IgD-negative memory B cell (primary cell): ENCODE measurements at regions not wholly inside any gene's neighbourhood (a gene's known extent, or its start where the extent isn't known, plus 50 kb on each side); places are given as distances from the start of the nearest gene placed in this dataset.
"Not testable (repeated sequence)": the region's sequence is repeated elsewhere in the genome, so short reads cannot be mapped to it uniquely, and the experiment has no call there.

ENCODE experiments used
- H3K27ac Mint-ChIP-seq, 3 donors: one replicate each; pipeline ENCODE4 v1.8.0; 2020 to 2022; ENCODE audit warnings: mild to moderate bottlenecking in 3 of 3, mixed read lengths in 3 of 3, moderate library complexity in 1 of 3
- H3K27me3 Mint-ChIP-seq: one replicate; pipeline ENCODE4 v1.8.0; 2021; ENCODE audit warnings: mixed read lengths
- H3K36me3 Mint-ChIP-seq: one replicate; pipeline ENCODE4 v1.8.0; 2020; ENCODE audit warnings: mild to moderate bottlenecking, mixed read lengths
- H3K4me1 Mint-ChIP-seq, 3 donors: one replicate each; pipeline ENCODE4 v1.8.0; 2020 to 2022; ENCODE audit warnings: mixed read lengths in 3 of 3, mild to moderate bottlenecking in 1 of 3
- H3K4me3 Mint-ChIP-seq, 4 donors: one replicate each; pipeline ENCODE4 v1.8.0; 2020 to 2022; ENCODE audit warnings: mild to moderate bottlenecking in 4 of 4, mixed read lengths in 4 of 4, moderate library complexity in 3 of 4
- H3K9me3 Mint-ChIP-seq, 3 donors: one replicate each; pipeline ENCODE4 v1.8.0; 2020 to 2021; ENCODE audit warnings: mixed read lengths in 3 of 3, mild to moderate bottlenecking in 1 of 3

- no peak overlapping the region for H3K27ac Mint-ChIP-seq
- peaks cover 7% of the 10 kb centered on the region for H3K27me3 Mint-ChIP-seq
- H3K4me1 Mint-ChIP-seq: peaks cover 0 to 7% (median 3%) of the 10 kb centered on the region in 3 donors
- no peaks in the 10 kb centered on the region for H3K36me3 Mint-ChIP-seq
- no peak overlapping the region for H3K4me3 Mint-ChIP-seq
- peaks cover 0 to 3% (median 0%) of the 10 kb centered on the region in 3 donors for H3K9me3 Mint-ChIP-seq
Observed at GRCh38 chr4:54838301-54838700, 180.5 kb downstream of the KIT start.

GRCh38 chr4:54837576-54838140 is 179.9 kb downstream of the KIT start:
- H3K36me3 Mint-ChIP-seq: no peaks in the 10 kb centered on the region
- H3K4me3 Mint-ChIP-seq: no peak overlapping the region
- H3K9me3 Mint-ChIP-seq: peaks cover 0 to 3% (median 0%) of the 10 kb centered on the region in 3 donors
- no peak overlapping the region for H3K27ac Mint-ChIP-seq
- peaks cover 0 to 7% (median 3%) of the 10 kb centered on the region in 3 donors for H3K4me1 Mint-ChIP-seq
- H3K27me3 Mint-ChIP-seq: peaks cover 7% of the 10 kb centered on the region

GRCh38 chr4:54828361-54828760 is 170.6 kb downstream of the KIT start:
- H3K27me3 Mint-ChIP-seq, H3K4me3 Mint-ChIP-seq, H3K36me3 Mint-ChIP-seq, H3K27ac Mint-ChIP-seq, H3K4me1 Mint-ChIP-seq: not testable (repeated sequence)
- H3K9me3 Mint-ChIP-seq: peaks cover 0 to 13% (median 5%) of the 10 kb centered on the region in 3 donors

- Mint-ChIP-seq H3K27ac (no peak overlapping the region), H3K27me3 (peaks cover 4% of the 10 kb centered on the region), H3K36me3 (peaks cover 2% of the 10 kb centered on the region), H3K9me3 (peaks cover 0 to 4% (median 2%) of the 10 kb centered on the region in 3 donors), H3K4me1 (peaks cover 0 to 3% (median 0%) of the 10 kb centered on the region in 3 donors), H3K4me3 (no peak overlapping the region)
Observed at GRCh38 chr4:54823616-54824015, 165.9 kb downstream of the KIT start.

GRCh38 chr4:54819034-54819433 is 161.3 kb downstream of the KIT start:
- Mint-ChIP-seq H3K4me3 (no peak overlapping the region), H3K4me1 (peaks cover 0 to 3% (median 2%) of the 10 kb centered on the region in 3 donors), H3K27me3 (peaks cover 4% of the 10 kb centered on the region), H3K27ac (no peak overlapping the region), H3K36me3 (peaks cover 2% of the 10 kb centered on the region), H3K9me3 (peaks cover 0 to 4% (median 0%) of the 10 kb centered on the region in 3 donors)

GRCh38 chr4:54818481-54818880 is 160.7 kb downstream of the KIT start:
- peaks cover 0 to 4% (median 0%) of the 10 kb centered on the region in 3 donors for H3K9me3 Mint-ChIP-seq
- H3K27me3 Mint-ChIP-seq: peaks cover 4% of the 10 kb centered on the region
- no peak overlapping the region for H3K27ac Mint-ChIP-seq
- H3K36me3 Mint-ChIP-seq: peaks cover 2% of the 10 kb centered on the region
- H3K4me3 Mint-ChIP-seq: no peak overlapping the region
- peaks cover 0 to 3% (median 2%) of the 10 kb centered on the region in 3 donors for H3K4me1 Mint-ChIP-seq

GRCh38 chr4:54813674-54814073 is 155.9 kb downstream of the KIT start:
- no peak overlapping the region for H3K4me3 Mint-ChIP-seq
- H3K27ac Mint-ChIP-seq: no peak overlapping the region
- no peaks in the 10 kb centered on the region for H3K27me3 Mint-ChIP-seq
- H3K36me3 Mint-ChIP-seq: peaks cover 3% of the 10 kb centered on the region
- H3K9me3 Mint-ChIP-seq: peaks cover 0 to 7% (median 4%) of the 10 kb centered on the region in 3 donors
- peaks cover 0 to 2% (median 0%) of the 10 kb centered on the region in 3 donors for H3K4me1 Mint-ChIP-seq

- Mint-ChIP-seq H3K4me3 (peak overlapping the region in 1 of 4 donors; percentile 4), H3K27me3 (peaks cover 4% of the 10 kb centered on the region), H3K27ac (peak overlapping the region in 1 of 3 donors; percentile 80), H3K36me3 (no peaks in the 10 kb centered on the region), H3K4me1 (peaks cover 0 to 2% (median 0%) of the 10 kb centered on the region in 3 donors), H3K9me3 (peaks cover 3 to 9% (median 4%) of the 10 kb centered on the region in 3 donors)
Observed at GRCh38 chr4:54806351-54806750, 148.6 kb downstream of the KIT start.

GRCh38 chr4:54802336-54802735 is 144.6 kb downstream of the KIT start:
- Mint-ChIP-seq H3K4me1 (peaks cover 0 to 3% (median 2%) of the 10 kb centered on the region in 3 donors), H3K9me3 (peaks cover 0 to 13% (median 5%) of the 10 kb centered on the region in 3 donors), H3K36me3 (no peaks in the 10 kb centered on the region), H3K4me3 (no peak overlapping the region), H3K27ac (no peak overlapping the region), H3K27me3 (peaks cover 4% of the 10 kb centered on the region)

- Mint-ChIP-seq H3K9me3 (peaks cover 3 to 13% (median 4%) of the 10 kb centered on the region in 3 donors), H3K4me3 (peak overlapping the region in 1 of 4 donors; percentile 29), H3K27ac (no peak overlapping the region), H3K4me1 (peaks cover 0 to 3% (median 2%) of the 10 kb centered on the region in 3 donors), H3K36me3 (no peaks in the 10 kb centered on the region), H3K27me3 (peaks cover 4% of the 10 kb centered on the region)
Observed at GRCh38 chr4:54800831-54801530, 143.2 kb downstream of the KIT start.

GRCh38 chr4:54794579-54794978 is 136.8 kb downstream of the KIT start:
- peaks cover 2 to 4% (median 3%) of the 10 kb centered on the region in 3 donors for H3K9me3 Mint-ChIP-seq
- no peaks in the 10 kb centered on the region for H3K36me3 Mint-ChIP-seq
- H3K4me3 Mint-ChIP-seq: no peak overlapping the region
- no peaks in the 10 kb centered on the region for H3K27me3 Mint-ChIP-seq
- no peak overlapping the region for H3K27ac Mint-ChIP-seq
- H3K4me1 Mint-ChIP-seq: no peaks in the 10 kb centered on the region

- Mint-ChIP-seq H3K4me3 (no peak overlapping the region), H3K9me3 (peaks cover 2 to 5% (median 3%) of the 10 kb centered on the region in 3 donors), H3K36me3 (no peaks in the 10 kb centered on the region), H3K27me3 (no peaks in the 10 kb centered on the region), H3K27ac (no peak overlapping the region), H3K4me1 (no peaks in the 10 kb centered on the region)
Observed at GRCh38 chr4:54793856-54794422, 136.2 kb downstream of the KIT start.
